Uterus (tissue), 3 donors: ENCODE measurements at regions not wholly inside any gene's neighbourhood (a gene's known extent, or its start where the extent isn't known, plus 50 kb on each side); places are given as distances from the start of the nearest gene placed in this dataset.

Experiments
- DNase-seq, 2 donors: peaks; one replicate each; pipeline ENCODE4 v3.0.0-alpha.2; 2019 to 2020
- H3K27ac ChIP-seq, 2 donors: fragments of 200-600 bp; sonication (generic); 1 replicate in 1 of 2; 2 replicates in 1 of 2; pipeline ENCODE4 v1.5.1; 2016 to 2018
- H3K27me3 ChIP-seq, 2 donors: fragments of 200-600 bp; sonication (generic); one replicate each; pipeline ENCODE4 v1.5.1; 2018 to 2019; ENCODE audit warnings: control low read depth in 1 of 2
- H3K36me3 ChIP-seq, 2 donors: fragments of 200-600 bp; sonication (generic); one replicate each; pipeline ENCODE4 v1.5.1; 2019; ENCODE audit warnings: control low read depth in 1 of 2
- H3K4me1 ChIP-seq, 2 donors: fragments of 200-600 bp; sonication (generic); one replicate each; pipeline ENCODE4 v1.5.1; 2018 to 2019; ENCODE audit warnings: control low read depth in 1 of 2
- H3K4me3 ChIP-seq, 2 donors: fragments of 200-600 bp; sonication (generic); 1 replicate in 1 of 2; 2 replicates in 1 of 2; pipeline ENCODE4 v1.5.1; 2018 to 2019; ENCODE audit warnings: mild to moderate bottlenecking in 1 of 2
- H3K9me3 ChIP-seq, 2 donors: fragments of 200-600 bp; sonication (generic); one replicate each; pipeline ENCODE4 v1.5.1; 2019; ENCODE audit warnings: control low read depth in 1 of 2
- CTCF ChIP-seq, 4 experiments: fragments of 200-600 bp in 2 of 4; fragments of 450-650 bp in 2 of 4; sonication (generic) in 2 of 4; IDR thresholded peaks; one replicate each; pipeline ENCODE4 v1.5.1; 2016 to 2019; ENCODE audit warnings: antibody characterized with exemption in 4 of 4, mild to moderate bottlenecking in 2 of 4, moderate library complexity in 1 of 4
- POLR2A ChIP-seq, 2 donors: fragments of 450-650 bp; IDR thresholded peaks; one replicate each; pipeline ENCODE4 v1.6.1; 2016; ENCODE audit warnings: antibody characterized with exemption in 2 of 2, mild to moderate bottlenecking in 1 of 2, moderate library complexity in 1 of 2
- intact Hi-C: fragments of 100-400 bp; cut with DNase I; formaldehyde crosslinking; loops from one replicate; pipeline ENCODE4 v1.15.1; 2023; ENCODE audit warnings: low total_unique reads
- donor health status: DM: yes; HTN: yes; CAD: no.

GRCh38 chr2:236922061-236922460 lies 163.6 kb upstream of the COPS8 start:
- TF ChIP-seq CTCF (IDR thresholded peaks at IDR 0.05) (no peak), POLR2A (IDR thresholded peaks at IDR 0.05) (no peak)
- Histone ChIP-seq H3K27me3 (no peaks in the 10 kb centered on the region), H3K4me3 (no peak overlapping the region)

DNA sequence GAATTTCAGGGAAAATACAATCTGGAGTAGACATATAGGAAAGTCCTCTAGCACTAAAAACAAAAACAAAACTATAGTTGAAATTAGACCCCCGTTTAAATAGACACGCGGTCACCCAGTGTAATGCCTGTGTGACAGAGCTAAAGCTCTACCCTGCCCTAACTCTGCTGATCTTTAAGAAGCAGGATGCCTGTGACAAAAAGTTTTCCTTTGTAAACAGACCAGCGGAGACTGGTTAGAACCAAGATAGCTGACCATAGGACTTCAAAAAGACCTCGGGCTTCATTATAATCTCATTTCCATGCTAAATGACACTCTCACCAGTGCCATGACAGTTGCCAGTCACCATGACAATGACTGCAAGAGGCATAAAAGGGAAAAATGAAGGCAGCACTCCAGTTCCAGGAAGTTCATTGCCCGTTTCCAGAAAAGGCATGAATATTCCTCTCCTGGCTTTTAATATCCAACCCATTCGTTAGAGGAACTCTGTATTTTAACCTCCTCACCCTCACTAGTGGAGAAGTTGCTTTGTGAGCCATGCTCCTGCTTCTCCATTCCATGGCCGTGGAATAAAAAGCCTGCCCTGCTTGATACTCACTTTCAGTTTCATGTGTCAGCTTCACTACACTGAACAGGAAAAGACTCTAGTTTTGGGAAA lies 157.2 kb upstream of the COPS8 start:
- H3K27ac ChIP-seq: no peak overlapping the region
- no peaks in the 10 kb centered on the region for H3K36me3 ChIP-seq
- H3K9me3 ChIP-seq: no peaks in the 10 kb centered on the region
- no peak overlapping the region for H3K4me3 ChIP-seq
- intact Hi-C loops: no loop called here
- no peaks in the 10 kb centered on the region for H3K4me1 ChIP-seq
- H3K27me3 ChIP-seq: no peaks in the 10 kb centered on the region
- no peak for DNase-seq
- TF ChIP-seq CTCF (IDR thresholded peaks at IDR 0.05) (no peak), POLR2A (IDR thresholded peaks at IDR 0.05) (no peak)

More at GRCh38 chr2:236922061-236922460, 163.6 kb upstream of the COPS8 start:
- Histone ChIP-seq H3K4me1 (no peaks in the 10 kb centered on the region), H3K27ac (no peak overlapping the region), H3K36me3 (no peaks in the 10 kb centered on the region), H3K9me3 (no peaks in the 10 kb centered on the region)
- intact Hi-C loops: no loop called here
- no peak for DNase-seq

DNA sequence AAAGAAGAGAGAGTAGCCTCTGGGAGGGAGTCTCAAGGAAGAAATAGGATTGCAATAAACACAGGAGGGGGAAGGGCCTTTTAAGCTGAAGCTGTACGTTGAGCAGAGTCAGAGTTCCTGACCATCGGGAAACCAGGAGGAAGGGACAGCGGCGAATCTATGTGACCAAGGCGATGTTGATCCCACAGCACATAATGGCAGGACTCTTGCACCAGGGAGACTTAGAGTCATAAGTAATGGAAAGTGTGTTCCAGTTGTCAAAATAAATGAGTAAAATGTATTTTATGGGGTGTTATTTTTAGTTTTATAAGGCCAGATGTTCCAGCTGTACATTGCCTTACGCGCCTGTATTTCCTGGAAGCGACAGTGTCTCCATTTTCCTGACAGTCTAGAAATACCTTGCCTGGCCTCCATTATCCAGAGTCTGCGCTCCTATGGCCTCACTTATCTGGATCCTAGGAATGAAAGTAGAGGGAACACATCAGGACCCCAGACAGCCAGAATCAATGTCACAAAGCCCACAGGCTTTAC lies 152.8 kb upstream of the COPS8 start:
- Histone ChIP-seq H3K36me3 (no peaks in the 10 kb centered on the region), H3K9me3 (no peaks in the 10 kb centered on the region), H3K4me1 (no peaks in the 10 kb centered on the region), H3K4me3 (no peak overlapping the region), H3K27ac (no peak overlapping the region), H3K27me3 (no peaks in the 10 kb centered on the region)
- TF ChIP-seq CTCF (IDR thresholded peaks at IDR 0.05) (no peak), POLR2A (IDR thresholded peaks at IDR 0.05) (no peak)
- no peak for DNase-seq
- intact Hi-C loops: no loop called here

- Histone ChIP-seq H3K9me3 (no peaks in the 10 kb centered on the region), H3K4me3 (no peak overlapping the region), H3K27me3 (no peaks in the 10 kb centered on the region), H3K36me3 (no peaks in the 10 kb centered on the region), H3K27ac (no peak overlapping the region), H3K4me1 (no peaks in the 10 kb centered on the region)
- TF ChIP-seq POLR2A (IDR thresholded peaks at IDR 0.05) (no peak), CTCF (IDR thresholded peaks at IDR 0.05) (no peak)
- DNase-seq: no peak
- intact Hi-C loops: no loop called here
These were observed 151.5 kb upstream of the COPS8 start for GRCh38 chr2:236934166-236934565.

GRCh38 chr2:236934656-236935055 lies 151.0 kb upstream of the COPS8 start:
- DNase-seq: no peak
- no peaks in the 10 kb centered on the region for H3K9me3 ChIP-seq
- H3K27ac ChIP-seq: no peak overlapping the region
- no peaks in the 10 kb centered on the region for H3K4me1 ChIP-seq
- H3K27me3 ChIP-seq: no peaks in the 10 kb centered on the region
- H3K4me3 ChIP-seq: no peak overlapping the region
- TF ChIP-seq CTCF (IDR thresholded peaks at IDR 0.05) (no peak), POLR2A (IDR thresholded peaks at IDR 0.05) (no peak)
- H3K36me3 ChIP-seq: no peaks in the 10 kb centered on the region
- intact Hi-C loops: no loop called here
